ENCODE measurements at regions not wholly inside any gene's neighbourhood (a gene's known extent, or its start where the extent isn't known, plus 50 kb on each side); places are given as distances from the start of the nearest gene placed in this dataset.

DNA sequence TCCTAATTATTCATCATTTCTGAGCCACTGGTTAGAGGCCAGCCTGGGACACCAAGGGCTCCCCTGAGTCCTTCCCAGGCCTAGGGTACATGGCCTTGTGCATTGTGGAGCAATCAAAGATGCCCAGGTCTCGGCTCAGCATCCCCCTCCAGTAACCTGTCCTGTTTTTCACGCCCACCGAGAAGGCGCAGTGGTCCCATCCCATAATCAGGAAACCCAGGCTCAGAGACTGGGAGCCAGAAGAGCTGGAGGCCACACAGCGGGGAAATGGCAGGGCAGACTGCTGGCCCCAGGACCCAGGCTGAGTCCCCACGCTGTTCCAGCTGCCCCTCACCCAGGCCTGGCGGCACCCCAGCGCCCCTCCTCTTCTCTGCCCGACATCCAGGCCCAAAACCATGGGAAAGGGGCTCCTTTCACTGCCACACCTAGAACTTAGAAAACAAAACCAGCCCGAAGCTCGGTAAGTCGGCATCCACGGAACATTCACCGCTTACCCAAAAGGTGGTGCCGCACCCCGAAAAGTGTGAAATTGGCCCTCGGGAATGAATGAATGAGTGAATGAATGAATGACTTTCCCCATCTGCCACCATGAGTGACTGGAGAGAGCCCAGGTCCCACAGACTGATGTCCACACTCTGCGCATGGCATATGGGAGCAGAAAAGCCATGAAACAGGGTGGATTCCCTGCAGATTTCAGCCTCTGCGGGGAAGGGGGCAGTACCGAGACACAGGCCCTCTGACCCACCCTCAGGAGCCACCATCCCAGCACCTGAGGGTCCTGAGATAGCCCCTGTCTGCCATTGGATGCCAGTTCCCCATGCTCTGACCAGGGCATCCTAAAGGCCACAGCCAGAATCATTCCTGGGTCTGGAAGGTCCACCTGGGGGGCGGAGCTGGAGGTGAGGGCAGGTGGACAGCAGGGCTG lies 132.5 kb downstream of the OLFM1 start:
- TF ChIP-seq, protein P1, sequence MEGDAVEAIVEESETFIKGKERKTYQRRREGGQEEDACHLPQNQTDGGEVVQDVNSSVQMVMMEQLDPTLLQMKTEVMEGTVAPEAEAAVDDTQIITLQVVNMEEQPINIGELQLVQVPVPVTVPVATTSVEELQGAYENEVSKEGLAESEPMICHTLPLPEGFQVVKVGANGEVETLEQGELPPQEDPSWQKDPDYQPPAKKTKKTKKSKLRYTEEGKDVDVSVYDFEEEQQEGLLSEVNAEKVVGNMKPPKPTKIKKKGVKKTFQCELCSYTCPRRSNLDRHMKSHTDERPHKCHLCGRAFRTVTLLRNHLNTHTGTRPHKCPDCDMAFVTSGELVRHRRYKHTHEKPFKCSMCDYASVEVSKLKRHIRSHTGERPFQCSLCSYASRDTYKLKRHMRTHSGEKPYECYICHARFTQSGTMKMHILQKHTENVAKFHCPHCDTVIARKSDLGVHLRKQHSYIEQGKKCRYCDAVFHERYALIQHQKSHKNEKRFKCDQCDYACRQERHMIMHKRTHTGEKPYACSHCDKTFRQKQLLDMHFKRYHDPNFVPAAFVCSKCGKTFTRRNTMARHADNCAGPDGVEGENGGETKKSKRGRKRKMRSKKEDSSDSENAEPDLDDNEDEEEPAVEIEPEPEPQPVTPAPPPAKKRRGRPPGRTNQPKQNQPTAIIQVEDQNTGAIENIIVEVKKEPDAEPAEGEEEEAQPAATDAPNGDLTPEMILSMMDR (IDR thresholded peaks at IDR 0.05; ENCODE audit: insufficient read depth, low read length) = no peak
- TF ChIP-seq SPI1 (IDR thresholded peaks at IDR 0.05; ENCODE audit: borderline replicate concordance, low read depth) (no peak), GABPA (IDR thresholded peaks at IDR 0.05; ENCODE audit: low read depth) (no peak), POLR2AphosphoS5 (IDR thresholded peaks at IDR 0.05; ENCODE audit: low read depth) (no peak)
